WTC11 (cell line): ENCODE measurements at regions not wholly inside any gene's neighbourhood (a gene's known extent, or its start where the extent isn't known, plus 50 kb on each side); places are given as distances from the start of the nearest gene placed in this dataset.

Source experiments
- ATAC-seq: fragments of 200-7000 bp; cut with Tn5 transposase; 2 replicates; pipeline ENCODE4 v1.10.0; 2021; ENCODE audit warnings: mild to moderate bottlenecking, moderate library complexity
- CTCF ChIA-PET: fragments of 300-600 bp; sonication (Branson Sonifier 250); formaldehyde crosslinking; loops from one replicate; lab custom pipeline; 2021; ENCODE audit warnings: antibody characterized with exemption; lab: Charles Lee
- POLR2A ChIA-PET: fragments of 350-600 bp; sonication (Branson Sonifier 250); formaldehyde crosslinking; loops from one replicate; lab custom pipeline; 2021; ENCODE audit warnings: antibody characterized with exemption; lab: Charles Lee
- DNase-seq: peaks from one replicate; pipeline ENCODE4 v3.0.0; 2021; ENCODE audit warnings: low spot score
- H3K27ac Mint-ChIP-seq: 2 replicates; pipeline ENCODE4 v1.8.0; 2021; ENCODE audit warnings: mixed read lengths
- H3K27me3 Mint-ChIP-seq: 2 replicates; pipeline ENCODE4 v1.8.0; 2021; ENCODE audit warnings: low read depth, mild to moderate bottlenecking, moderate library complexity, mixed read lengths
- H3K36me3 Mint-ChIP-seq: 2 replicates; pipeline ENCODE4 v1.8.0; 2021; ENCODE audit warnings: mixed read lengths
- H3K4me1 Mint-ChIP-seq: 2 replicates; pipeline ENCODE4 v1.8.0; 2022; ENCODE audit warnings: mixed read lengths
- H3K4me3 Mint-ChIP-seq: 2 replicates; pipeline ENCODE4 v1.8.0; 2021; ENCODE audit warnings: mild to moderate bottlenecking, moderate library complexity, mixed read lengths
- H3K9me3 Mint-ChIP-seq: 2 replicates; pipeline ENCODE4 v1.8.0; 2021; ENCODE audit warnings: mixed read lengths
- CREB1 ChIP-seq: sonication (generic); formaldehyde crosslinking; IDR thresholded peaks from 2 replicates; pipeline ENCODE4 v1.8.0; 2023; ENCODE audit warnings: mild to moderate bottlenecking, missing genetic modification reagents
- ELF4 ChIP-seq: sonication (generic); formaldehyde crosslinking; IDR thresholded peaks from 2 replicates; pipeline ENCODE4 v1.8.1; 2022; ENCODE audit warnings: low read depth, mild to moderate bottlenecking, moderate library complexity, missing genetic modification reagents
- EMX1 ChIP-seq: fragments of 250-450 bp; sonication (Bioruptor Pico); IDR thresholded peaks from 2 replicates; pipeline ENCODE4 v1.8.0; 2021; ENCODE audit warnings: mild to moderate bottlenecking
- ESRRA ChIP-seq: sonication (generic); formaldehyde crosslinking; IDR thresholded peaks from 2 replicates; pipeline ENCODE4 v1.8.1; 2022; ENCODE audit warnings: mild to moderate bottlenecking, missing genetic modification reagents, borderline replicate concordance
- FOXJ3 ChIP-seq: sonication (generic); formaldehyde crosslinking; IDR thresholded peaks from 2 replicates; pipeline ENCODE4 v1.9.0; 2021; ENCODE audit warnings: missing genetic modification reagents, mild to moderate bottlenecking, borderline replicate concordance
- FOXK1 ChIP-seq: sonication (generic); formaldehyde crosslinking; IDR thresholded peaks from 2 replicates; pipeline ENCODE4 v1.8.0; 2022; ENCODE audit warnings: mild to moderate bottlenecking, moderate library complexity, missing genetic modification reagents
- FOXP1 ChIP-seq: sonication (generic); formaldehyde crosslinking; IDR thresholded peaks from 2 replicates; pipeline ENCODE4 v1.8.0; 2022; ENCODE audit warnings: missing genetic modification reagents, mild to moderate bottlenecking, moderate library complexity, borderline replicate concordance
- GABPB1 ChIP-seq: sonication (generic); formaldehyde crosslinking; IDR thresholded peaks from 2 replicates; pipeline ENCODE4 v1.8.1; 2023; ENCODE audit warnings: mild to moderate bottlenecking, missing genetic modification reagents
- HMGA2 ChIP-seq: fragments of 250-450 bp; sonication (Bioruptor Pico); IDR thresholded peaks from 2 replicates; pipeline ENCODE4 v1.4.0; 2021; ENCODE audit warnings: mild to moderate bottlenecking, moderate library complexity
- IRF2 ChIP-seq: sonication (generic); formaldehyde crosslinking; IDR thresholded peaks from 2 replicates; pipeline ENCODE4 v1.8.0; 2022; ENCODE audit warnings: low read depth, missing genetic modification reagents, borderline replicate concordance
- JUN ChIP-seq: sonication (generic); formaldehyde crosslinking; IDR thresholded peaks from 2 replicates; pipeline ENCODE4 v1.8.0; 2023; ENCODE audit warnings: mild to moderate bottlenecking, missing genetic modification reagents
- NR3C1 ChIP-seq: sonication (generic); formaldehyde crosslinking; conservative IDR thresholded peaks from 2 replicates; pipeline ENCODE4 v1.8.1; 2023; ENCODE audit warnings: low read depth, mild to moderate bottlenecking, missing genetic modification reagents
- RORB ChIP-seq: fragments of 250-450 bp; sonication (Bioruptor Pico); IDR thresholded peaks from 2 replicates; pipeline ENCODE4 v1.9.0; 2021; ENCODE audit warnings: mild to moderate bottlenecking
- SP1 ChIP-seq: sonication (generic); formaldehyde crosslinking; conservative IDR thresholded peaks from 2 replicates; pipeline ENCODE4 v1.8.1; 2022; ENCODE audit warnings: missing genetic modification reagents
- TEAD4 ChIP-seq: sonication (generic); formaldehyde crosslinking; IDR thresholded peaks from 2 replicates; pipeline ENCODE4 v1.8.0; 2022; ENCODE audit warnings: mild to moderate bottlenecking, missing genetic modification reagents
- ZBTB21 ChIP-seq: sonication (generic); formaldehyde crosslinking; IDR thresholded peaks from 2 replicates; pipeline ENCODE4 v1.8.1; 2023; ENCODE audit warnings: mild to moderate bottlenecking, missing genetic modification reagents, borderline replicate concordance
- ZNF232 ChIP-seq: sonication (generic); formaldehyde crosslinking; IDR thresholded peaks from 2 replicates; pipeline ENCODE4 v1.8.0; 2022; ENCODE audit warnings: mild to moderate bottlenecking, missing genetic modification reagents
- ZNF263 ChIP-seq: sonication (generic); formaldehyde crosslinking; IDR thresholded peaks from 2 replicates; pipeline ENCODE4 v1.8.1; 2022; ENCODE audit warnings: low read depth, mild to moderate bottlenecking, moderate library complexity, missing genetic modification reagents
- ZNF317 ChIP-seq: sonication (generic); formaldehyde crosslinking; IDR thresholded peaks from 2 replicates; pipeline ENCODE4 v1.8.1; 2023; ENCODE audit warnings: low read depth, mild to moderate bottlenecking, moderate library complexity, missing genetic modification reagents, borderline replicate concordance
- ZNF416 ChIP-seq: fragments of 250-450 bp; sonication (Bioruptor Pico); IDR thresholded peaks from 2 replicates; pipeline ENCODE4 v1.9.0; 2021; ENCODE audit warnings: mild to moderate bottlenecking, inconsistent platforms
- ZNF423 ChIP-seq: fragments of 250-450 bp; sonication (Bioruptor Pico); IDR thresholded peaks from 2 replicates; pipeline ENCODE4 v2.1.2; 2022; ENCODE audit warnings: mild to moderate bottlenecking, moderate library complexity
- TF ChIP-seq, protein P1 (sequence below): sonication (generic); formaldehyde crosslinking; IDR thresholded peaks from 2 replicates; pipeline ENCODE4 v1.8.0; 2022; ENCODE audit warnings: mild to moderate bottlenecking, missing genetic modification reagents
- TF ChIP-seq, protein P2 (sequence below): fragments of 250-450 bp; sonication (Bioruptor Pico); IDR thresholded peaks from 2 replicates; pipeline ENCODE4 v1.9.0; 2021; ENCODE audit warnings: mild to moderate bottlenecking
- TF ChIP-seq, protein P3 (sequence below): sonication (generic); formaldehyde crosslinking; IDR thresholded peaks from 2 replicates; pipeline ENCODE4 v1.8.0; 2022; ENCODE audit warnings: missing genetic modification reagents
- TF ChIP-seq, protein P4 (sequence below): sonication (generic); formaldehyde crosslinking; IDR thresholded peaks from 2 replicates; pipeline ENCODE4 v1.8.1; 2023; ENCODE audit warnings: mild to moderate bottlenecking, missing genetic modification reagents
- TF ChIP-seq, protein P5 (sequence below): sonication (generic); formaldehyde crosslinking; IDR thresholded peaks from 2 replicates; pipeline ENCODE4 v1.8.0; 2022; ENCODE audit warnings: mild to moderate bottlenecking, missing genetic modification reagents
- TF ChIP-seq, protein P6 (sequence below): sonication (generic); formaldehyde crosslinking; IDR thresholded peaks from 2 replicates; pipeline ENCODE4 v1.8.1; 2022; ENCODE audit warnings: missing genetic modification reagents, borderline replicate concordance
- TF ChIP-seq, protein P7 (sequence below): sonication (generic); formaldehyde crosslinking; IDR thresholded peaks from 2 replicates; pipeline ENCODE4 v1.8.1; 2023; ENCODE audit warnings: mild to moderate bottlenecking, missing genetic modification reagents, moderate library complexity

DNA sequence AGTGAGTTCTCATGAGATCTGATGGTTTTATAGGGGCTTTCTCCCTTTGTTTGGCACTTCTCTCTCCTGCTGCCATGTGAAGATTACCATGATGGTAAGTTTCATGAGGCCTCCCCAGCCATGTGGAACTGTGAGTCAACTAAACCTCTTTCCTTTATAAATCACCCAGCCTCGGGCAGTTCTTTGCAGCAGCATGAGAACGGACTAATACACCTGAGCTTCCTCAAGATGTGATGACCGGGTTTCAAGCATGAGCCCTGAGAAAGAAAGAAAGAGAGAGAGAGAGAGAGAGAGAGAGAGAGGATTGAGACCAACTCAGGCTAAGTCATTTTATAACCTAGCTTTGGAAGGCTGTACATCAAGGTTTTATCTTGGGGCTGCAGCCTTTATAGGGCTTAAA is 167.7 kb upstream of the SERPINE2 start:
- Mint-ChIP-seq H3K27ac (no peak overlapping the region), H3K9me3 (peaks cover 14% of the 10 kb centered on the region), H3K4me3 (no peak overlapping the region), H3K36me3 (no peaks in the 10 kb centered on the region), H3K4me1 (peaks cover 17% of the 10 kb centered on the region), H3K27me3 (no peaks in the 10 kb centered on the region)
- ChIA-PET CTCF (no interaction called here), POLR2A (no interaction called here)
- ATAC-seq = no peak
- TF ChIP-seq IRF2 (CRISPR knock-in tag) (no peak), ZNF232 (CRISPR knock-in tag) (no peak), ZNF263 (no peak), FOXK1 (CRISPR knock-in tag) (no peak), HMGA2 (no peak), EMX1 (CRISPR knock-in tag) (no peak), NR3C1 (CRISPR knock-in tag) (no peak), SP1 (CRISPR knock-in tag) (no peak), RORB (no peak), ZNF423 (CRISPR knock-in tag) (no peak), JUN (CRISPR knock-in tag) (no peak), ZNF416 (CRISPR knock-in tag) (no peak), FOXP1 (CRISPR knock-in tag) (no peak), ESRRA (CRISPR knock-in tag) (no peak), TEAD4 (no peak)
- TF ChIP-seq, protein P1, sequence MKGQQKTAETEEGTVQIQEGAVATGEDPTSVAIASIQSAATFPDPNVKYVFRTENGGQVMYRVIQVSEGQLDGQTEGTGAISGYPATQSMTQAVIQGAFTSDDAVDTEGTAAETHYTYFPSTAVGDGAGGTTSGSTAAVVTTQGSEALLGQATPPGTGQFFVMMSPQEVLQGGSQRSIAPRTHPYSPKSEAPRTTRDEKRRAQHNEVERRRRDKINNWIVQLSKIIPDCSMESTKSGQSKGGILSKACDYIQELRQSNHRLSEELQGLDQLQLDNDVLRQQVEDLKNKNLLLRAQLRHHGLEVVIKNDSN (CRISPR knock-in tag) = no peak
- TF ChIP-seq, protein P2, sequence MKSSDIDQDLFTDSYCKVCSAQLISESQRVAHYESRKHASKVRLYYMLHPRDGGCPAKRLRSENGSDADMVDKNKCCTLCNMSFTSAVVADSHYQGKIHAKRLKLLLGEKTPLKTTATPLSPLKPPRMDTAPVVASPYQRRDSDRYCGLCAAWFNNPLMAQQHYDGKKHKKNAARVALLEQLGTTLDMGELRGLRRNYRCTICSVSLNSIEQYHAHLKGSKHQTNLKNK (CRISPR knock-in tag) = no peak
- no peak for DNase-seq

DNA sequence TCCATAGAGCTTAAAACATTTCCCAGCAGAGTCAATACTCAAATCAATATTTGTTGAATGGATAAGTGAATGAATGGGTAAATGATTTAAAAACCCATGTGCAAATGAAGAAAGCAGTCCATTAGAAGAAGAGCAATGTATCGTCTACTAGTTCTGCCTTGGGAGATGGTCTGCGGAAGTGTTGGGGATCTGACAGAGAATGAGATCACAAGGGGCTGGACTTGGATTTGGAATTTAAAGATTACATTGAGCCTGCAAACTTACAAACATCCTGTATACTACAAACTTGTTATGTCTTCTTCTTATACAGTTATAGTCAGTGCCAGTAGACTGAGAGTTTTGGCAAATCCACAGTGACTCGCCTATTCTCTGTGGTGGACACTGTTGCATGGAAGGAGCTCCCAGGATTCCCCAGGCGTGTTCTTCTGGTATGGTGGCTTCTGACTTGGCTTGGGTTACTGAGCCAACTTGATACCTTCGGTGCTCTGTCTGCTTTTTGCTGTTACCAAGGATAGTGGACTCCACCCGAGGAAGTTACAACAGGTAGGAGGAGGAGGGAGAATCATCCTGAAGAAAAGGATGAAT is 163.3 kb upstream of the SERPINE2 start:
- no peak for DNase-seq
- CTCF ChIA-PET = no interaction called here
- POLR2A ChIA-PET = no interaction called here
- Mint-ChIP-seq H3K27ac (no peak overlapping the region), H3K36me3 (no peaks in the 10 kb centered on the region), H3K4me1 (no peaks in the 10 kb centered on the region), H3K4me3 (no peak overlapping the region), H3K9me3 (peaks cover 20% of the 10 kb centered on the region), H3K27me3 (no peaks in the 10 kb centered on the region)
- ATAC-seq = no peak
- TF ChIP-seq, protein P3, sequence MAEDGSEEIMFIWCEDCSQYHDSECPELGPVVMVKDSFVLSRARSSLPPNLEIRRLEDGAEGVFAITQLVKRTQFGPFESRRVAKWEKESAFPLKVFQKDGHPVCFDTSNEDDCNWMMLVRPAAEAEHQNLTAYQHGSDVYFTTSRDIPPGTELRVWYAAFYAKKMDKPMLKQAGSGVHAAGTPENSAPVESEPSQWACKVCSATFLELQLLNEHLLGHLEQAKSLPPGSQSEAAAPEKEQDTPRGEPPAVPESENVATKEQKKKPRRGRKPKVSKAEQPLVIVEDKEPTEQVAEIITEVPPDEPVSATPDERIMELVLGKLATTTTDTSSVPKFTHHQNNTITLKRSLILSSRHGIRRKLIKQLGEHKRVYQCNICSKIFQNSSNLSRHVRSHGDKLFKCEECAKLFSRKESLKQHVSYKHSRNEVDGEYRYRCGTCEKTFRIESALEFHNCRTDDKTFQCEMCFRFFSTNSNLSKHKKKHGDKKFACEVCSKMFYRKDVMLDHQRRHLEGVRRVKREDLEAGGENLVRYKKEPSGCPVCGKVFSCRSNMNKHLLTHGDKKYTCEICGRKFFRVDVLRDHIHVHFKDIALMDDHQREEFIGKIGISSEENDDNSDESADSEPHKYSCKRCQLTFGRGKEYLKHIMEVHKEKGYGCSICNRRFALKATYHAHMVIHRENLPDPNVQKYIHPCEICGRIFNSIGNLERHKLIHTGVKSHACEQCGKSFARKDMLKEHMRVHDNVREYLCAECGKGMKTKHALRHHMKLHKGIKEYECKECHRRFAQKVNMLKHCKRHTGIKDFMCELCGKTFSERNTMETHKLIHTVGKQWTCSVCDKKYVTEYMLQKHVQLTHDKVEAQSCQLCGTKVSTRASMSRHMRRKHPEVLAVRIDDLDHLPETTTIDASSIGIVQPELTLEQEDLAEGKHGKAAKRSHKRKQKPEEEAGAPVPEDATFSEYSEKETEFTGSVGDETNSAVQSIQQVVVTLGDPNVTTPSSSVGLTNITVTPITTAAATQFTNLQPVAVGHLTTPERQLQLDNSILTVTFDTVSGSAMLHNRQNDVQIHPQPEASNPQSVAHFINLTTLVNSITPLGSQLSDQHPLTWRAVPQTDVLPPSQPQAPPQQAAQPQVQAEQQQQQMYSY (CRISPR knock-in tag) = no peak
- no peak for TF ChIP-seq IRF2 (CRISPR knock-in tag)
- TF ChIP-seq, protein P4, sequence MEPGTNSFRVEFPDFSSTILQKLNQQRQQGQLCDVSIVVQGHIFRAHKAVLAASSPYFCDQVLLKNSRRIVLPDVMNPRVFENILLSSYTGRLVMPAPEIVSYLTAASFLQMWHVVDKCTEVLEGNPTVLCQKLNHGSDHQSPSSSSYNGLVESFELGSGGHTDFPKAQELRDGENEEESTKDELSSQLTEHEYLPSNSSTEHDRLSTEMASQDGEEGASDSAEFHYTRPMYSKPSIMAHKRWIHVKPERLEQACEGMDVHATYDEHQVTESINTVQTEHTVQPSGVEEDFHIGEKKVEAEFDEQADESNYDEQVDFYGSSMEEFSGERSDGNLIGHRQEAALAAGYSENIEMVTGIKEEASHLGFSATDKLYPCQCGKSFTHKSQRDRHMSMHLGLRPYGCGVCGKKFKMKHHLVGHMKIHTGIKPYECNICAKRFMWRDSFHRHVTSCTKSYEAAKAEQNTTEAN = no peak
- TF ChIP-seq ZNF416 (CRISPR knock-in tag) = no peak
- no peak for TF ChIP-seq FOXJ3
- no peak for TF ChIP-seq CREB1 (CRISPR knock-in tag)
- no peak for TF ChIP-seq SP1 (CRISPR knock-in tag)
- TF ChIP-seq, protein P5, sequence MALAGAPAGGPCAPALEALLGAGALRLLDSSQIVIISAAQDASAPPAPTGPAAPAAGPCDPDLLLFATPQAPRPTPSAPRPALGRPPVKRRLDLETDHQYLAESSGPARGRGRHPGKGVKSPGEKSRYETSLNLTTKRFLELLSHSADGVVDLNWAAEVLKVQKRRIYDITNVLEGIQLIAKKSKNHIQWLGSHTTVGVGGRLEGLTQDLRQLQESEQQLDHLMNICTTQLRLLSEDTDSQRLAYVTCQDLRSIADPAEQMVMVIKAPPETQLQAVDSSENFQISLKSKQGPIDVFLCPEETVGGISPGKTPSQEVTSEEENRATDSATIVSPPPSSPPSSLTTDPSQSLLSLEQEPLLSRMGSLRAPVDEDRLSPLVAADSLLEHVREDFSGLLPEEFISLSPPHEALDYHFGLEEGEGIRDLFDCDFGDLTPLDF (CRISPR knock-in tag) = no peak
- TF ChIP-seq, protein P6, sequence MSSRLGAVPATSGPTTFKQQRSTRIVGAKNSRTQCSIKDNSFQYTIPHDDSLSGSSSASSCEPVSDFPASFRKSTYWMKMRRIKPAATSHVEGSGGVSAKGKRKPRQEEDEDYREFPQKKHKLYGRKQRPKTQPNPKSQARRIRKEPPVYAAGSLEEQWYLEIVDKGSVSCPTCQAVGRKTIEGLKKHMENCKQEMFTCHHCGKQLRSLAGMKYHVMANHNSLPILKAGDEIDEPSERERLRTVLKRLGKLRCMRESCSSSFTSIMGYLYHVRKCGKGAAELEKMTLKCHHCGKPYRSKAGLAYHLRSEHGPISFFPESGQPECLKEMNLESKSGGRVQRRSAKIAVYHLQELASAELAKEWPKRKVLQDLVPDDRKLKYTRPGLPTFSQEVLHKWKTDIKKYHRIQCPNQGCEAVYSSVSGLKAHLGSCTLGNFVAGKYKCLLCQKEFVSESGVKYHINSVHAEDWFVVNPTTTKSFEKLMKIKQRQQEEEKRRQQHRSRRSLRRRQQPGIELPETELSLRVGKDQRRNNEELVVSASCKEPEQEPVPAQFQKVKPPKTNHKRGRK (CRISPR knock-in tag) = no peak
- no peak for TF ChIP-seq ZBTB21 (CRISPR knock-in tag)
- TF ChIP-seq GABPB1 = no peak
- TF ChIP-seq ELF4 (CRISPR knock-in tag) = no peak
- TF ChIP-seq, protein P7, sequence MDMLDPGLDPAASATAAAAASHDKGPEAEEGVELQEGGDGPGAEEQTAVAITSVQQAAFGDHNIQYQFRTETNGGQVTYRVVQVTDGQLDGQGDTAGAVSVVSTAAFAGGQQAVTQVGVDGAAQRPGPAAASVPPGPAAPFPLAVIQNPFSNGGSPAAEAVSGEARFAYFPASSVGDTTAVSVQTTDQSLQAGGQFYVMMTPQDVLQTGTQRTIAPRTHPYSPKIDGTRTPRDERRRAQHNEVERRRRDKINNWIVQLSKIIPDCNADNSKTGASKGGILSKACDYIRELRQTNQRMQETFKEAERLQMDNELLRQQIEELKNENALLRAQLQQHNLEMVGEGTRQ = no peak
- TF ChIP-seq FOXP1 (CRISPR knock-in tag) = no peak
- no peak for TF ChIP-seq ZNF317 (CRISPR knock-in tag)
